ENCODE measurements at regions not wholly inside any gene's neighbourhood (a gene's known extent, or its start where the extent isn't known, plus 50 kb on each side); places are given as distances from the start of the nearest gene placed in this dataset.

GRCh38 chr6:85186546-85187175, 263.2 kb upstream of the NT5E start:
- TF ChIP-seq CTCF (IDR thresholded peaks at IDR 0.05), result no peak
- ATAC-seq (ENCODE audit: low FRiP score), result no peak
- no peak for DNase-seq (ENCODE audit: low spot score)

GRCh38 chr6:85185977-85186376, 263.9 kb upstream of the NT5E start:
- ATAC-seq (ENCODE audit: low FRiP score), result no peak
- DNase-seq (ENCODE audit: low spot score), result no peak
- no peak for TF ChIP-seq CTCF (IDR thresholded peaks at IDR 0.05)

- DNase-seq (ENCODE audit: low spot score) (no peak), ATAC-seq (ENCODE audit: low FRiP score) (no peak)
- no peak for TF ChIP-seq CTCF (IDR thresholded peaks at IDR 0.05)
These were observed 266.0 kb upstream of the NT5E start for GRCh38 chr6:85183841-85184240.

GRCh38 chr6:85172705-85173104, 277.2 kb upstream of the NT5E start:
- ATAC-seq (ENCODE audit: low FRiP score) (no peak), DNase-seq (ENCODE audit: low spot score) (no peak)
- TF ChIP-seq CTCF (IDR thresholded peaks at IDR 0.05), result no peak

GRCh38 chr6:85172161-85172560, 277.7 kb upstream of the NT5E start:
- DNase-seq (ENCODE audit: low spot score), result no peak
- ATAC-seq (ENCODE audit: low FRiP score), result no peak
- no peak for TF ChIP-seq CTCF (IDR thresholded peaks at IDR 0.05)

GRCh38 chr6:85169189-85169588, 280.7 kb upstream of the NT5E start:
- no peak for TF ChIP-seq CTCF (IDR thresholded peaks at IDR 0.05)
- ATAC-seq (ENCODE audit: low FRiP score), result no peak
- DNase-seq (ENCODE audit: low spot score), result no peak

- no peak for DNase-seq (ENCODE audit: low spot score)
- TF ChIP-seq CTCF (IDR thresholded peaks at IDR 0.05), result no peak
- ATAC-seq (ENCODE audit: low FRiP score), result no peak
These were observed 281.7 kb upstream of the NT5E start for GRCh38 chr6:85168146-85168545.
